Gastroesophageal sphincter (tissue), 3 donors: ENCODE measurements at regions not wholly inside any gene's neighbourhood (a gene's known extent, or its start where the extent isn't known, plus 50 kb on each side); places are given as distances from the start of the nearest gene placed in this dataset.

Source experiments
- EP300 ChIP-seq: sonication (generic); formaldehyde crosslinking; IDR thresholded peaks from one replicate; pipeline ENCODE4 v1.6.1; 2017; ENCODE audit warnings: antibody characterized with exemption, mild to moderate bottlenecking
- POLR2AphosphoS5 ChIP-seq: sonication (generic); formaldehyde crosslinking; IDR thresholded peaks from one replicate; pipeline ENCODE4 v1.6.1; 2017; ENCODE audit warnings: antibody characterized with exemption
- TF ChIP-seq, protein P1 (sequence below), 4 experiments: fragments of 200-600 bp in 2 of 4; fragments of 450-650 bp in 2 of 4; sonication (generic) in 1 of 4; IDR thresholded peaks; one replicate each; pipeline ENCODE4 v1.5.1; 2017 to 2019; ENCODE audit warnings: antibody characterized with exemption in 4 of 4, mild to moderate bottlenecking in 2 of 4, moderate library complexity in 2 of 4

DNA sequence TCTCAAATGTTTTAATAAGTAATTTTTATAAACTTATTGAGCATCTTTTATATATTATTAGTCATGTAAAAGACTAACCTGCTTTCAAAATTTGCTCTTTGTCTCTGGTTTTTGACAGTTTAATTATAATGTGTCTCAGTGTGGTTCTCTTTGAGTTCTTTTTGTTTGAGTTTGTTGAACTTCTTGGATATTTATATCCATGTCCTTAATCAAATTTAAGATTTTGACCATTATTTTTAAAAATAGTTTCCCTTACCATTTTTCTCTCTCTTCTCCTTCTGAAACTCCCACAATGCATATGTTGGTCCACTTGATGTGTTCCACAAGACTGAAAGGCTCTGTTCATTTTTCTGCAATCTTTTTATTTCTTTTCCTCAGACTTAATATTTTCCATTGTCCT is 366.1 kb upstream of the GOLIM4 start:
- TF ChIP-seq EP300, result no peak
- TF ChIP-seq, protein P1, sequence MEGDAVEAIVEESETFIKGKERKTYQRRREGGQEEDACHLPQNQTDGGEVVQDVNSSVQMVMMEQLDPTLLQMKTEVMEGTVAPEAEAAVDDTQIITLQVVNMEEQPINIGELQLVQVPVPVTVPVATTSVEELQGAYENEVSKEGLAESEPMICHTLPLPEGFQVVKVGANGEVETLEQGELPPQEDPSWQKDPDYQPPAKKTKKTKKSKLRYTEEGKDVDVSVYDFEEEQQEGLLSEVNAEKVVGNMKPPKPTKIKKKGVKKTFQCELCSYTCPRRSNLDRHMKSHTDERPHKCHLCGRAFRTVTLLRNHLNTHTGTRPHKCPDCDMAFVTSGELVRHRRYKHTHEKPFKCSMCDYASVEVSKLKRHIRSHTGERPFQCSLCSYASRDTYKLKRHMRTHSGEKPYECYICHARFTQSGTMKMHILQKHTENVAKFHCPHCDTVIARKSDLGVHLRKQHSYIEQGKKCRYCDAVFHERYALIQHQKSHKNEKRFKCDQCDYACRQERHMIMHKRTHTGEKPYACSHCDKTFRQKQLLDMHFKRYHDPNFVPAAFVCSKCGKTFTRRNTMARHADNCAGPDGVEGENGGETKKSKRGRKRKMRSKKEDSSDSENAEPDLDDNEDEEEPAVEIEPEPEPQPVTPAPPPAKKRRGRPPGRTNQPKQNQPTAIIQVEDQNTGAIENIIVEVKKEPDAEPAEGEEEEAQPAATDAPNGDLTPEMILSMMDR (IDR thresholded peaks at IDR 0.05), result no peak
- TF ChIP-seq POLR2AphosphoS5, result no peak
